ENCODE measurements at regions not wholly inside any gene's neighbourhood (a gene's known extent, or its start where the extent isn't known, plus 50 kb on each side); places are given as distances from the start of the nearest gene placed in this dataset.

DNA sequence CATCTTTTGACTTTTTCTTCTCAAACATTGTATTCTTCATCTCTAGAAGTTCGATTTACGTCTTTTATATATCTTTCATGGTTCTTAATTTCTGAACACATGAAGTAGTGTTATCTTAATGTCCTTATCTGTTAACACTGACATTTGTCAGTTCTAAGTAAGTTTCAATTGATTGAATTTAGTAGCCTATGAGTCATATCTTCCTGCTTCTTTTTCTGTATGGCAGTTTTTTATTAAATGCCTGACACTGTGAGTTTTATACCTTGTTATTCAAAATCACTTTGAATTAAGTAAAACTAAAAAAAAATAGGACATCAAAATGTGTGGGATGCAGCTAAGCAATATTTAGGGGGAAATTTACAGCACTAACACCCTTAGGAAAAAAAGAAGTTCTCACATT, 707.0 kb upstream of the ACO1 start:
- no peaks in the 10 kb centered on the region for H3K27me3 ChIP-seq (ENCODE audit: low read depth)
- no peaks in the 10 kb centered on the region for H3K36me3 ChIP-seq
- H3K4me1 ChIP-seq: no peaks in the 10 kb centered on the region
- H3K4me3 ChIP-seq: no peak overlapping the region
- no peak overlapping the region for H3K27ac ChIP-seq (replicated peaks)
- intact Hi-C loops (cut with micrococcal nuclease): no loop called here
- TF ChIP-seq, protein P1, sequence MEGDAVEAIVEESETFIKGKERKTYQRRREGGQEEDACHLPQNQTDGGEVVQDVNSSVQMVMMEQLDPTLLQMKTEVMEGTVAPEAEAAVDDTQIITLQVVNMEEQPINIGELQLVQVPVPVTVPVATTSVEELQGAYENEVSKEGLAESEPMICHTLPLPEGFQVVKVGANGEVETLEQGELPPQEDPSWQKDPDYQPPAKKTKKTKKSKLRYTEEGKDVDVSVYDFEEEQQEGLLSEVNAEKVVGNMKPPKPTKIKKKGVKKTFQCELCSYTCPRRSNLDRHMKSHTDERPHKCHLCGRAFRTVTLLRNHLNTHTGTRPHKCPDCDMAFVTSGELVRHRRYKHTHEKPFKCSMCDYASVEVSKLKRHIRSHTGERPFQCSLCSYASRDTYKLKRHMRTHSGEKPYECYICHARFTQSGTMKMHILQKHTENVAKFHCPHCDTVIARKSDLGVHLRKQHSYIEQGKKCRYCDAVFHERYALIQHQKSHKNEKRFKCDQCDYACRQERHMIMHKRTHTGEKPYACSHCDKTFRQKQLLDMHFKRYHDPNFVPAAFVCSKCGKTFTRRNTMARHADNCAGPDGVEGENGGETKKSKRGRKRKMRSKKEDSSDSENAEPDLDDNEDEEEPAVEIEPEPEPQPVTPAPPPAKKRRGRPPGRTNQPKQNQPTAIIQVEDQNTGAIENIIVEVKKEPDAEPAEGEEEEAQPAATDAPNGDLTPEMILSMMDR (IDR thresholded peaks at IDR 0.05; ENCODE audit: borderline replicate concordance): no peak
- H3K9me3 ChIP-seq (replicated peaks): no peaks in the 10 kb centered on the region
- DNase-seq: no peak

DNA sequence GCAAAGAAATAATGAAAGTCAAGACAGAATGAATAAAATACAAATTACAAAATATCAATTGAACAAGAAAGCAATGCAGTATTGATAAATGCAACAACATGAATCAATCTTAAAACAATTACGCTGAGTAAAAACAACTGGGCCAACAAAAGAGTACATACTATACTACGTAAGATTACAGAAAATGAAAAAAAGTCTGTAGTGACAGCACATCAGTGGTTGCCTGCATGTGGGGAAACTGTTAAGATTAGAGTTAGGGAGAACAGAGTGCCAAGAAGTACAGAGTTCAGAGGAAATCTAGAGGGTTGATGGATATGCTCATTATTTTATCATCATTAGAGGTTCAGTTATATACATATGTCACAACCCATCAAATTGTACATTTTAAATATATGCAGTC, 706.6 kb upstream of the ACO1 start:
- Histone ChIP-seq H3K4me1 (no peaks in the 10 kb centered on the region), H3K9me3 (replicated peaks) (no peaks in the 10 kb centered on the region), H3K4me3 (no peak overlapping the region), H3K27me3 (ENCODE audit: low read depth) (no peaks in the 10 kb centered on the region), H3K27ac (replicated peaks) (no peak overlapping the region), H3K36me3 (no peaks in the 10 kb centered on the region)
- no peak for DNase-seq
- intact Hi-C loops (cut with micrococcal nuclease): no loop called here
- TF ChIP-seq, protein P1 (IDR thresholded peaks at IDR 0.05; ENCODE audit: borderline replicate concordance): no peak

DNA sequence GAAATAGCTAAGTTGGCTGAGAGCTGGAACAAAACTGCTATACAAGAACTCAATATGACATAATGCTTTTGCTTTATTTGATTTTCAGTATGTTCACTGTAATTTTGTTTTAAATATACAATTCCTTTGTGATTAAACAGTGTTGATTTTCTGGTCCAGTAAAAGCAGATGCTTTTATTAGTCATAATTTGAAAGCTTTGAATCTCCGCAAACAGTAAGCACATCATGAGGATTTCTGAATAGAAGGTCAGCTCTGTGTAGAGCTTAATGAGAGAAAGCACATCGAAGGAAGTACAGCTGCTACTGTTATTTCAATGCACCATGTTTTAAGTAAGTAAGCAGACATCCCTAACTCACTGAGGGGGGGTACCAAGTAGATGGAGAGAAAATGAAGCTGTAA, 701.3 kb upstream of the ACO1 start:
- no peak overlapping the region for H3K4me3 ChIP-seq
- H3K4me1 ChIP-seq: no peaks in the 10 kb centered on the region
- H3K36me3 ChIP-seq: no peaks in the 10 kb centered on the region
- TF ChIP-seq, protein P1 (IDR thresholded peaks at IDR 0.05; ENCODE audit: borderline replicate concordance): no peak
- H3K9me3 ChIP-seq (replicated peaks): no peaks in the 10 kb centered on the region
- no peak overlapping the region for H3K27ac ChIP-seq (replicated peaks)
- intact Hi-C loops (cut with micrococcal nuclease): no loop called here
- DNase-seq: no peak
- H3K27me3 ChIP-seq (ENCODE audit: low read depth): no peaks in the 10 kb centered on the region

- DNase-seq: no peak
- Histone ChIP-seq H3K27me3 (ENCODE audit: low read depth) (no peaks in the 10 kb centered on the region), H3K4me3 (no peak overlapping the region), H3K36me3 (no peaks in the 10 kb centered on the region), H3K9me3 (replicated peaks) (peaks cover 4% of the 10 kb centered on the region), H3K4me1 (no peaks in the 10 kb centered on the region), H3K27ac (replicated peaks) (no peak overlapping the region)
- TF ChIP-seq, protein P1 (IDR thresholded peaks at IDR 0.05; ENCODE audit: borderline replicate concordance): no peak
- intact Hi-C loops (cut with micrococcal nuclease): no loop called here
Measured at GRCh38 chr9:31697956-31698355, 686.5 kb upstream of the ACO1 start.

GRCh38 chr9:31699836-31700235, 684.6 kb upstream of the ACO1 start:
- DNase-seq: no peak
- H3K4me3 ChIP-seq: no peak overlapping the region
- H3K9me3 ChIP-seq (replicated peaks): peaks cover 4% of the 10 kb centered on the region
- no peaks in the 10 kb centered on the region for H3K36me3 ChIP-seq
- intact Hi-C loops (cut with micrococcal nuclease): loop anchor here (10.0 kb wide), 1 partner anchor 55 kb away; no protein-coding TSS in a partner anchor
- no peak overlapping the region for H3K27ac ChIP-seq (replicated peaks)
- TF ChIP-seq, protein P1 (IDR thresholded peaks at IDR 0.05; ENCODE audit: borderline replicate concordance): no peak
- H3K27me3 ChIP-seq (ENCODE audit: low read depth): no peaks in the 10 kb centered on the region
- H3K4me1 ChIP-seq: no peaks in the 10 kb centered on the region

Measured in left ventricle myocardium inferior (tissue), 1 donor.